HEK293T (cell line): ENCODE measurements at regions not wholly inside any gene's neighbourhood (a gene's known extent, or its start where the extent isn't known, plus 50 kb on each side); places are given as distances from the start of the nearest gene placed in this dataset.

Source experiments
- CTCF ChIA-PET: fragments of 350-600 bp; formaldehyde crosslinking; extraction: SDS; loops from one replicate; lab custom pipeline; 2021; ENCODE audit warnings: antibody characterized with exemption, inconsistent platforms; lab: Yijun Ruan, JAX
- POLR2A ChIA-PET: fragments of 350-600 bp; formaldehyde crosslinking; extraction: SDS; loops from one replicate; lab custom pipeline; 2020; ENCODE audit warnings: antibody characterized with exemption, inconsistent platforms; lab: Yijun Ruan, JAX
- DNase-seq: peaks from one replicate; pipeline ENCODE4 v3.0.0; 2012; ENCODE audit warnings: mixed read lengths; ENCODE audit errors: extremely low spot score
- ARNT ChIP-seq: fragments of 450-650 bp; IDR thresholded peaks from 2 replicates; pipeline ENCODE4 v1.6.1; 2017; ENCODE audit warnings: mild to moderate bottlenecking
- BHLHE40 ChIP-seq: fragments of 450-650 bp; IDR thresholded peaks from 2 replicates; pipeline ENCODE4 v1.6.1; 2016; ENCODE audit warnings: mild to moderate bottlenecking, moderate library complexity, borderline replicate concordance
- CTBP1 ChIP-seq: fragments of 450-650 bp; IDR thresholded peaks from 2 replicates; pipeline ENCODE4 v1.6.1; 2016; ENCODE audit warnings: borderline replicate concordance
- ELF4 ChIP-seq: fragments of 450-650 bp; IDR thresholded peaks from 2 replicates; pipeline ENCODE4 v1.6.1; 2017; ENCODE audit warnings: antibody characterized with exemption
- FOXA1 ChIP-seq: fragments of 450-650 bp; IDR thresholded peaks from 2 replicates; pipeline ENCODE4 v1.6.1; 2016; ENCODE audit warnings: mild to moderate bottlenecking
- FOXK2 ChIP-seq: fragments of 450-650 bp; IDR thresholded peaks from 2 replicates; pipeline ENCODE4 v1.6.1; 2016; ENCODE audit warnings: mild to moderate bottlenecking
- FOXM1 ChIP-seq: fragments of 450-650 bp; IDR thresholded peaks from 2 replicates; pipeline ENCODE4 v1.6.1; 2017; ENCODE audit warnings: mild to moderate bottlenecking, borderline replicate concordance
- HDGF ChIP-seq: fragments of 450-650 bp; IDR thresholded peaks from 2 replicates; pipeline ENCODE4 v1.6.1; 2017; ENCODE audit warnings: antibody characterized with exemption, borderline replicate concordance
- L3MBTL2 ChIP-seq: fragments of 450-650 bp; conservative IDR thresholded peaks from 2 replicates; pipeline ENCODE4 v1.6.1; 2016; ENCODE audit warnings: mild to moderate bottlenecking
- LEF1 ChIP-seq: fragments of 450-650 bp; IDR thresholded peaks from 2 replicates; pipeline ENCODE4 v1.6.1; 2017; ENCODE audit warnings: mild to moderate bottlenecking, borderline replicate concordance
- NFRKB ChIP-seq: fragments of 450-650 bp; IDR thresholded peaks from 2 replicates; pipeline ENCODE4 v1.6.1; 2016; ENCODE audit warnings: mild to moderate bottlenecking, moderate library complexity
- SP1 ChIP-seq: fragments of 450-650 bp; IDR thresholded peaks from 2 replicates; pipeline ENCODE4 v1.6.1; 2017
- SUZ12 ChIP-seq: fragments of 450-650 bp; IDR thresholded peaks from 2 replicates; pipeline ENCODE4 v1.6.1; 2016; ENCODE audit warnings: mild to moderate bottlenecking
- TARDBP ChIP-seq: fragments of 450-650 bp; IDR thresholded peaks from 2 replicates; pipeline ENCODE4 v1.6.1; 2016
- ZNF384 ChIP-seq: fragments of 450-650 bp; IDR thresholded peaks from 2 replicates; pipeline ENCODE4 v1.6.1; 2016
- TF ChIP-seq, protein P1 (sequence below): fragments of 450-650 bp; IDR thresholded peaks from 2 replicates; pipeline ENCODE4 v1.6.1; 2016

DNA sequence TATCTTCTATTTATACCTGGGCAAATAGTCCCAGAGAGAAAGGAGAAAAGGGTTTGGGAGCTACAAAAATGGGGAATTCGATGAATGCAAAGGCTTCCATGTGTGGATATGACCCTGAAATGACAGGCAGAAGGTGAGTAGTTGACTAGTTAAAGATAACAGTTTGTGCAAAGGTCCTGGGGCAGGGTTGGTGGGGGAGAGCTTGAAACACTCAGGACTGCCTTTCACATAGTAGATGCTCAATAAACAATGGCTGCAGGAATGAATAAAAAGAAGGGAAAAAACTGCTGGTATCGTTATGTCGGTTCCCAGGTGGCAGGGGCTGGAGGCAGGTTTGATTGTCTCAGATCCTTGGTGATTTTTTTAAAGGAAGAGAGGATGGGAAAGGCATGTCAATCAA, 445.5 kb downstream of the HAPSTR1 start:
- ChIA-PET POLR2A (no interaction called here), CTCF (no interaction called here)
- TF ChIP-seq CTBP1, result no peak
- no peak for TF ChIP-seq BHLHE40
- TF ChIP-seq TARDBP, result no peak
- TF ChIP-seq SP1, result no peak
- TF ChIP-seq, protein P1, sequence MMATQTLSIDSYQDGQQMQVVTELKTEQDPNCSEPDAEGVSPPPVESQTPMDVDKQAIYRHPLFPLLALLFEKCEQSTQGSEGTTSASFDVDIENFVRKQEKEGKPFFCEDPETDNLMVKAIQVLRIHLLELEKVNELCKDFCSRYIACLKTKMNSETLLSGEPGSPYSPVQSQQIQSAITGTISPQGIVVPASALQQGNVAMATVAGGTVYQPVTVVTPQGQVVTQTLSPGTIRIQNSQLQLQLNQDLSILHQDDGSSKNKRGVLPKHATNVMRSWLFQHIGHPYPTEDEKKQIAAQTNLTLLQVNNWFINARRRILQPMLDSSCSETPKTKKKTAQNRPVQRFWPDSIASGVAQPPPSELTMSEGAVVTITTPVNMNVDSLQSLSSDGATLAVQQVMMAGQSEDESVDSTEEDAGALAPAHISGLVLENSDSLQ, result no peak
- no peak for TF ChIP-seq ARNT
- no peak for TF ChIP-seq SUZ12
- TF ChIP-seq L3MBTL2, result no peak
- TF ChIP-seq ZNF384, result no peak
- no peak for TF ChIP-seq HDGF
- DNase-seq, result no peak

DNA sequence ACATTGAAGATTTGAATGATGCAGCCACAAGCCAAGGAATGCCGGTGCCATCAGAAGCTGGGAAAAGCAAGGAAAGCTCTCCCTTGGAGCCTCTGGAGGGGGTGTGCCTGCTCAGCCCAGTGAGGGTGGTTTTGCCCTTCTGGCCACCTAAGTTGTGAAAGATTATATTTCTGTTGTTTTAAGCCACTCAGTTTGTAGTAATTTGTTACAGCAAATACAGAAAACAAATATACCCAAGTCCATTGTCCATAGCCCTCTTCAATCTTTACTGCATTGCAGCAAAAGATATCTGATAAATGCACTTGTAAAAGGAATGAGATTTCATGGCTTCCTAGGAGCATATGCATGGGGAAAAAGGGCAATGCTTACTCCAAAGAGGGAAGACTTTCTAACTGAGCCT, 447.9 kb downstream of the HAPSTR1 start:
- TF ChIP-seq FOXA1, result no peak
- TF ChIP-seq FOXM1, result no peak
- no peak for TF ChIP-seq SP1
- TF ChIP-seq ARNT, result no peak
- TF ChIP-seq CTBP1, result no peak
- no peak for TF ChIP-seq HDGF
- TF ChIP-seq, protein P1, result no peak
- no peak for TF ChIP-seq FOXK2
- TF ChIP-seq BHLHE40, result no peak
- TF ChIP-seq LEF1, result no peak
- no peak for TF ChIP-seq ZNF384
- TF ChIP-seq L3MBTL2, result no peak
- no peak for TF ChIP-seq ELF4
- TF ChIP-seq TARDBP, result no peak
- no peak for TF ChIP-seq NFRKB
- TF ChIP-seq SUZ12, result no peak
- ChIA-PET CTCF (no interaction called here), POLR2A (no interaction called here)
- DNase-seq, result no peak

DNA sequence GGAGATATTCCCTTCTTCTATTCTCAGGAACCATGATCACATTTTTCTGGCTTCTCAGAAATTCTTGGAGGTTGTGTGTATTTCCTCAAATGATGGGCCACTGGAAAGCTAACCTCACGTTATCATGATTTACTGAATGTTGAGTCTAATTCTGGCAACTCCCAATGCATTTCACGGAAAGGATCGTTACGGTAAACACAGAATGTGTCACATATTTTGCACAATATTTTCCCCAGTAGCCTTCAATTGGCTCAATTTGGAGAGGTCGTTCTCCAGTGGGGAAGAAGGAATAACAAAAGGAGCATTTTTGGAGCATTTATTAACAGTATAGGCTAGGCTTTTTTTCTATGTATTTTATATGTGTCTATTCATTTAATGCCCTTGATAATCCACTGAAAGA, 450.3 kb downstream of the HAPSTR1 start:
- DNase-seq, result no peak
- TF ChIP-seq ELF4 (no peak), TARDBP (no peak), SUZ12 (no peak), ARNT (no peak), L3MBTL2 (no peak), FOXK2 (no peak), HDGF (no peak), CTBP1 (no peak), NFRKB (no peak), BHLHE40 (no peak), ZNF384 (no peak), LEF1 (no peak), SP1 (no peak), FOXA1 (no peak), FOXM1 (no peak)
- TF ChIP-seq, protein P1, result no peak
- POLR2A ChIA-PET, result no interaction called here
- CTCF ChIA-PET, result no interaction called here

DNA sequence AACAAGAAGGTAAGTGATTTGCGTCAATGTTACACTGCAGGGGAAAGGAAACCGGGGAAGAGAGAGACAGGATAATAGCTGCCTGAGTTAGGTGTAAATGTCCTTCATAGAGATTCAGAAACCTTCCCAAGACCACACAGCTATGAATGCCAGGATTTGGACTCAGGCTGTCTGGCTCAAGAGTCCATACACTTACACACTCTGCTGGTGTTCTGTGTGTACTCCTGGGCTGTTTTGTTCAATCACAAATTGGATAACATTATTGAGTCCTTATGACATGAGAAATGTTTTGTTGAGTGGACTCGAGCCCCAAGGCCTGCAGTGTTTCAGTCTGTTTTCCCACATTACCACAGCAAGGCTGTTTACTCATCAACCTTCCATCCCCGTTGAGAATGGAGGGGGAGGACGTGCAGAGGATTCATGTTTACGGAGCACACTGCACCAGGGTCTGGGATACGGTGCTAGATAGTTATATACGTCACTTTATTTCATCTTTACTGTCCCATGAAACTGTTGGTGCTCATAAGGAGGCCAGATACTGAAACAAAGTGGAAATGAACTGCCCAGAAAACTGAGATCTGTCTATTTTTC, 450.8 kb downstream of the HAPSTR1 start:
- ChIA-PET CTCF (no interaction called here), POLR2A (no interaction called here)
- TF ChIP-seq SP1 (no peak), FOXM1 (no peak)
- DNase-seq, result no peak

DNA sequence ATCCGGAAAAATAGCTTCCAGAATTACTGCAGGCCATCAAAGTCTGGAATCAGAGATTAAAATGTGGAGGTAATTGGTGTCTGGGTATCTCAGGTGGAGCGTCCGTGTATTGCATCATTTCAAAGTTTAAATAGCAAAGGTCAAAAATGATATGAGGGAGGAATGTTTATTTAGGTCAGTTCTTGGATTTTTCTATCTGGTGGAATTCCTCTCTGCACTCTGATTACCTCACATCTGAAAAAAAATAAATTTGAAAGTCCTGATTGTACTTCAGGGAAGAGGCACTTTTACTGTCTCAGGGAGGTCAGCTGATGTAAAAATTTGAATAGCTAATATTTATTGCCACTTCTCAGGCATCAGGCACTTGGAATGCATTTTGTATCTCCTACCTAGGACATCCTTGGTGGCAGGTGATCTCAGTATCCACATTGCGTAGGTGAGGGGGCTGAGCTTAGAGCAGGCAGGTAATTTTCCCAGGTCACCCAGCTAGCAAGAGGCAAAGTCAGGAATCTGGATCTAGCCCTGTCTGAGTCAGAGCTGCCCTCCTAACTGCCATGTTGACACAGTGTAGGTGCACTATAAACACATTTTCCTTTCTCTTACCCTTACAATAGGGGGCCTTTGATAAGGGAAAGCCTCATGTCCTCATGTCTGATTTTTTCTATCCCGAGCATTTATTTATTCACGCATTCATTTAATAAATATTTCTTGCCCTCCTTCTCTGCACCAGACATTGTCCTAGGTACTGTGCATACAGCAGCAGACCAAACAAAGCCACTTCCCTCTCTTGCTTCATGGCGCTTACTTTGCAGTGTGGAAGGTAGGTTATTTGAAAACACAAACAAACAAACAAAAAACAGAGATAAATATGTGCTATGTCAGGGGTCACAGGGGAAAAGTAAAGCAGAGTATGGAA, 454.3 kb downstream of the HAPSTR1 start:
- TF ChIP-seq TARDBP, result no peak
- TF ChIP-seq, protein P1, result no peak
- no peak for TF ChIP-seq FOXM1
- TF ChIP-seq ARNT, result no peak
- no peak for TF ChIP-seq SP1
- TF ChIP-seq CTBP1, result no peak
- POLR2A ChIA-PET, result no interaction called here
- CTCF ChIA-PET, result interaction anchor here (0.6 kb wide), 1 partner anchor 601 kb away, joined by 3 read pairs; no protein-coding TSS in a partner anchor
- DNase-seq, result no peak

DNA sequence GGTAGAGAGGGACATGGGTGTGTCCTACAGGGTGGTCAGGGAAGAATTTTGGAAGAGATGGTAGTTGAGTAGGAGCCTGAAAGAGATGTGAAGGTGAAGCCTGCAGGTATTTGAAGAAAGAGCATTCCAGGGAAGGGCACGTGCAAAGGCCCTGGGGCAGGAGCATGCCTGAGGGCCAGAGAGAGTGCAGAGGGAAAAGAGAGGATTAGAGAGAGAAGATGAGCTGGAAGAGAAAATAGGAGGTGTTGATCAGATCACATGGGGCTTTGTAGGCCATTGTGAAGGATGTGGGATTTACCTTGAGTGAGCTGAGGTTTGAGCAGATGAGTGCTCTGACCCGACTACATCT, 455.0 kb downstream of the HAPSTR1 start:
- ChIA-PET POLR2A (no interaction called here), CTCF (no interaction called here)
- TF ChIP-seq, protein P1, result no peak
- no peak for DNase-seq
